ENCODE measurements at regions not wholly inside any gene's neighbourhood (a gene's known extent, or its start where the extent isn't known, plus 50 kb on each side); places are given as distances from the start of the nearest gene placed in this dataset.
A peak's percentile ranks its signal among the peaks of the same experiment; 100 is the strongest.

- no peak overlapping the region for H3K4me2 ChIP-seq (ENCODE audit: insufficient read depth, insufficient read length, low read length)
Measured at GRCh38 chr20:12217382-12217781, 299.7 kb downstream of the BTBD3 start.

More at GRCh38 chr20:12217382-12217781, 299.7 kb downstream of the BTBD3 start:
- Histone ChIP-seq H4K5ac (ENCODE audit: insufficient read length, low read depth, low read length) (no peak overlapping the region), H2BK20ac (ENCODE audit: low read depth, low read length, poor library complexity, severe bottlenecking) (no peak overlapping the region), H3K79me1 (ENCODE audit: insufficient read depth, low read depth, low read length, poor library complexity, severe bottlenecking) (no peaks in the 10 kb centered on the region), H3K27ac (ENCODE audit: insufficient read length, low read depth, low read length) (no peak overlapping the region), H3K27me3 (ENCODE audit: insufficient read depth, low read length) (no peaks in the 10 kb centered on the region), H3K9me3 (ENCODE audit: control insufficient read depth, low read depth, low read length) (peaks cover 6% of the 10 kb centered on the region), H2AK5ac (ENCODE audit: insufficient read length, low read length) (no peak overlapping the region), H2BK15ac (ENCODE audit: low read depth, low read length) (no peak overlapping the region), H2BK12ac (ENCODE audit: insufficient read length, low read depth, low read length) (no peak overlapping the region), H4K8ac (replicated peaks; ENCODE audit: insufficient read length, low read depth, low read length) (no peak overlapping the region), H2AFZ (ENCODE audit: low read length) (no peak overlapping the region), H3K4ac (ENCODE audit: low read depth, low read length) (no peak overlapping the region), H4K20me1 (ENCODE audit: control insufficient read depth, insufficient read depth, insufficient read length) (no peaks in the 10 kb centered on the region), H2BK120ac (ENCODE audit: low read depth, low read length, poor library complexity, severe bottlenecking) (no peak overlapping the region), H3K4me1 (ENCODE audit: insufficient read depth, low read length) (no peaks in the 10 kb centered on the region; the same call in 1 of the 2 replicates), H3K9ac (ENCODE audit: extremely low read depth, insufficient read length, low read length) (no peak overlapping the region), H4K91ac (ENCODE audit: insufficient read length, low read depth, low read length) (no peak overlapping the region), H3K23me2 (ENCODE audit: insufficient read length, low read depth, low read length, poor library complexity, severe bottlenecking) (no peaks in the 10 kb centered on the region), H3K23ac (ENCODE audit: insufficient read length, low read depth, low read length) (no peak overlapping the region), H3K79me2 (ENCODE audit: insufficient read depth, low read length) (no peaks in the 10 kb centered on the region), H3K56ac (ENCODE audit: insufficient read length, low read depth, low read length) (no peak overlapping the region), H3K14ac (ENCODE audit: insufficient read depth, low read length) (no peak overlapping the region), H3T11ph (ENCODE audit: low read length) (no peak overlapping the region), H3K18ac (ENCODE audit: insufficient read length, low read depth, low read length) (no peak overlapping the region), H2BK5ac (ENCODE audit: insufficient read length, low read length) (no peak overlapping the region)
- Mint-ChIP-seq H3K4me1 (peaks cover 10% of the 10 kb centered on the region in 2 experiments), H3K27me3 (ENCODE audit: low read depth) (no peaks in the 10 kb centered on the region), H3K9me3 (peaks cover 3% of the 10 kb centered on the region in 2 experiments; a peak in 3 of 5 replicates), H3K36me3 (ENCODE audit: insufficient read depth in 1 of 3, low read depth in 3 of 3) (0 out of 7 replicates have a peak, but pooled peaks cover 0 to 4% (median 0%) of the 10 kb centered on the region in 3 experiments), H3K27ac (peak overlapping the region in 1 of 3 experiments; percentile 22; a peak in 2 of 7 replicates), H3K4me3 (no peak overlapping the region)
- DNase-seq: no peak
- no peak for TF ChIP-seq CTCF (conservative IDR thresholded peaks at IDR 0.05)
